ENCODE measurements at regions not wholly inside any gene's neighbourhood (a gene's known extent, or its start where the extent isn't known, plus 50 kb on each side); places are given as distances from the start of the nearest gene placed in this dataset.

DNA sequence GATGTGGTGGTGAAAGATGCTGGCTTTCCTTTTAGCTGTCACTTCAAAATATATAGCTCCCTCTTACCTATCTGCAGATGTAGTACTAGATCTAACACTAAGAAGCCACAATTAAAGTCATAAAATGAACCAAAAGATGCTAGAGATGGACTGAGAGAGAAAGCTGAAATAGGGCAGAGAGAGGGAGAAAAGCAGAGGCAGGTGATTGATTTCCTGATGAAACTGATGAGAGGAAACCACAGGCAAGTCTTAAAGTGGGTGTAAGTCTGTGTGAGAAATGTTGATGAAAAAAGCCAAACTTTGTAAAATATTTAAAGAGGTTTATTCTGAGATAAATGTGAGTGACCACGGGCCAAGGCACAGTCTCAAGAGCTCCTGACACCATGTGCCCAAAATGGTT, 194.3 kb upstream of the MBL2 start:
- no TSS peak for BruUV-seq (replicated peaks)

DNA sequence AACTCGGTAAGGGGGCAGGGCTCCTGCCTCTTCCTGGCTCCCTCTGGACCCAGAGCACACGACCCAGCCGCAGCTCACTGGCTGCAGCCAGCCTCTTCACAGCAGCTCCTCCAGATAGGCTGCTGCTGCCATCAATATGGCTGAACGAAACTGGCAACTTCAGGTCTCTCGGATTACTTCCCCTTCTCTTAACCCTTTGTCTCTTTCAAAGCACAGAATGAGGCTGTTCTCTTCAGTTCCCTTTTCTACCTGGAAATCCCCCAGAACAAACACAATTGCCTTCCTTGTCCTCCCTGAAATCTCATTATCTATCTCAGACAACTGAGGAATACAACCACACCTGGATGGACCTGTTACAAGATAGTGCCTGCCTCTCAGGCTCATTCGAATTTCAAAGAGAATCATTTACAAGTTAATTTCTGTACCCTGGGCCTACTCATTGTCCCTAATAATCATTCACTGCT, 193.4 kb upstream of the MBL2 start:
- Histone ChIP-seq H3K27ac (ENCODE audit: low read depth, low read length) (no peak overlapping the region), H4K20me1 (ENCODE audit: insufficient read depth) (no peaks in the 10 kb centered on the region; the same call in 1 of the 2 replicates), H3K79me2 (ENCODE audit: insufficient read depth, low read length) (no peaks in the 10 kb centered on the region), H2AFZ (ENCODE audit: low read depth, low read length, poor library complexity, severe bottlenecking) (no peak overlapping the region), H3K4me3 (replicated peaks in 1 of 2; ENCODE audit: low read depth in 1 of 2, low read length in 2 of 2) (no peak overlapping the region), H3K4me1 (ENCODE audit: control insufficient read depth in 1 of 2, insufficient read depth in 2 of 2, low read length in 2 of 2) (no peaks in the 10 kb centered on the region), H3K9me3 (ENCODE audit: control insufficient read depth in 1 of 2, insufficient read depth in 1 of 2, low read depth in 1 of 2, low read length in 2 of 2) (peaks cover 0 to 4% of the 10 kb centered on the region in 2 experiments; a peak in 2 of 4 replicates), H3K9me2 (ENCODE audit: insufficient read depth) (no peaks in the 10 kb centered on the region), H3K9ac (ENCODE audit: low read length) (no peak overlapping the region), H3K4me2 (ENCODE audit: low read length) (no peak overlapping the region), H3K36me3 (ENCODE audit: control insufficient read depth in 1 of 2, insufficient read depth in 2 of 2, low read length in 2 of 2) (no peaks in the 10 kb centered on the region), H3K27me3 (ENCODE audit: insufficient read depth, low read length) (no peaks in the 10 kb centered on the region)
- intact Hi-C loops (cut with micrococcal nuclease), result no loop called here
- TF ChIP-seq ZFX (IDR thresholded peaks at IDR 0.05) (no peak), CBX3 (IDR thresholded peaks at IDR 0.05; ENCODE audit: low read depth) (no peak), SRF (IDR thresholded peaks at IDR 0.05; ENCODE audit: low read depth) (no peak), TCF7L2 (IDR thresholded peaks at IDR 0.05; ENCODE audit: borderline replicate concordance, extremely low read depth, insufficient read depth, insufficient read length) (no peak), FOSL1 (IDR thresholded peaks at IDR 0.05; ENCODE audit: low read depth) (no peak), YY1 (IDR thresholded peaks at IDR 0.05; ENCODE audit: extremely low read depth, insufficient replicate concordance, low read depth, low read length) (no peak)
- TF ChIP-seq, protein P1, sequence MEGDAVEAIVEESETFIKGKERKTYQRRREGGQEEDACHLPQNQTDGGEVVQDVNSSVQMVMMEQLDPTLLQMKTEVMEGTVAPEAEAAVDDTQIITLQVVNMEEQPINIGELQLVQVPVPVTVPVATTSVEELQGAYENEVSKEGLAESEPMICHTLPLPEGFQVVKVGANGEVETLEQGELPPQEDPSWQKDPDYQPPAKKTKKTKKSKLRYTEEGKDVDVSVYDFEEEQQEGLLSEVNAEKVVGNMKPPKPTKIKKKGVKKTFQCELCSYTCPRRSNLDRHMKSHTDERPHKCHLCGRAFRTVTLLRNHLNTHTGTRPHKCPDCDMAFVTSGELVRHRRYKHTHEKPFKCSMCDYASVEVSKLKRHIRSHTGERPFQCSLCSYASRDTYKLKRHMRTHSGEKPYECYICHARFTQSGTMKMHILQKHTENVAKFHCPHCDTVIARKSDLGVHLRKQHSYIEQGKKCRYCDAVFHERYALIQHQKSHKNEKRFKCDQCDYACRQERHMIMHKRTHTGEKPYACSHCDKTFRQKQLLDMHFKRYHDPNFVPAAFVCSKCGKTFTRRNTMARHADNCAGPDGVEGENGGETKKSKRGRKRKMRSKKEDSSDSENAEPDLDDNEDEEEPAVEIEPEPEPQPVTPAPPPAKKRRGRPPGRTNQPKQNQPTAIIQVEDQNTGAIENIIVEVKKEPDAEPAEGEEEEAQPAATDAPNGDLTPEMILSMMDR (IDR thresholded peaks at IDR 0.05 in 2 of 3, conservative IDR thresholded peaks at IDR 0.05 in 1 of 3; ENCODE audit: borderline replicate concordance in 1 of 3, insufficient read depth in 1 of 3, low read depth in 2 of 3, low read length in 2 of 3), result no peak
- TF ChIP-seq, protein P2, sequence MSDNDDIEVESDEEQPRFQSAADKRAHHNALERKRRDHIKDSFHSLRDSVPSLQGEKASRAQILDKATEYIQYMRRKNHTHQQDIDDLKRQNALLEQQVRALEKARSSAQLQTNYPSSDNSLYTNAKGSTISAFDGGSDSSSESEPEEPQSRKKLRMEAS (IDR thresholded peaks at IDR 0.05), result no peak
- BruUV-seq (replicated peaks), result no TSS peak
- no peak for DNase-seq (ENCODE audit: low read depth, low spot score)
- ChIA-PET RAD21 (ENCODE audit: low non-redundant PET in 1 of 2, low total read pairs in 2 of 2, uncharacterized antibody in 2 of 2, unreplicated experiment in 2 of 2) (no interaction called here), CTCF (no interaction called here), POLR2A (no interaction called here)
- ATAC-seq, result no peak

More for the DNA sequence above, 194.3 kb upstream of the MBL2 start:
- H3K79me2 ChIP-seq (ENCODE audit: insufficient read depth, low read length), result no peaks in the 10 kb centered on the region
- peaks cover 0 to 4% of the 10 kb centered on the region in 2 experiments; a peak in 2 of 4 replicates for H3K9me3 ChIP-seq (ENCODE audit: control insufficient read depth in 1 of 2, insufficient read depth in 1 of 2, low read depth in 1 of 2, low read length in 2 of 2)
- POLR2A ChIA-PET, result no interaction called here
- no peak overlapping the region for H3K4me2 ChIP-seq (ENCODE audit: low read length)
- intact Hi-C loops (cut with micrococcal nuclease), result no loop called here
- H3K36me3 ChIP-seq (ENCODE audit: control insufficient read depth in 1 of 2, insufficient read depth in 2 of 2, low read length in 2 of 2), result no peaks in the 10 kb centered on the region
- H3K4me1 ChIP-seq (ENCODE audit: control insufficient read depth in 1 of 2, insufficient read depth in 2 of 2, low read length in 2 of 2), result no peaks in the 10 kb centered on the region
- CTCF ChIA-PET, result no interaction called here
- H3K27ac ChIP-seq (ENCODE audit: low read depth, low read length), result no peak overlapping the region
- H4K20me1 ChIP-seq (ENCODE audit: insufficient read depth), result no peaks in the 10 kb centered on the region; the same call in 1 of the 2 replicates
- H3K27me3 ChIP-seq (ENCODE audit: insufficient read depth, low read length), result no peaks in the 10 kb centered on the region
- RAD21 ChIA-PET (ENCODE audit: low non-redundant PET in 1 of 2, low total read pairs in 2 of 2, uncharacterized antibody in 2 of 2, unreplicated experiment in 2 of 2), result no interaction called here
- H3K9me2 ChIP-seq (ENCODE audit: insufficient read depth), result no peaks in the 10 kb centered on the region
- no peak overlapping the region for H3K9ac ChIP-seq (ENCODE audit: low read length)
- H3K4me3 ChIP-seq (replicated peaks in 1 of 2; ENCODE audit: low read depth in 1 of 2, low read length in 2 of 2), result no peak overlapping the region
- DNase-seq (ENCODE audit: low read depth, low spot score) (no peak), ATAC-seq (no peak)
- TF ChIP-seq FOSL1 (IDR thresholded peaks at IDR 0.05; ENCODE audit: low read depth) (no peak), SIN3A (IDR thresholded peaks at IDR 0.05; ENCODE audit: low read depth) (no peak), POLR2AphosphoS5 (IDR thresholded peaks at IDR 0.05; ENCODE audit: low read depth, low read length) (no peak), ZNF274 (IDR thresholded peaks at IDR 0.05; ENCODE audit: low read depth, low read length) (no peak)
- TF ChIP-seq, protein P3, sequence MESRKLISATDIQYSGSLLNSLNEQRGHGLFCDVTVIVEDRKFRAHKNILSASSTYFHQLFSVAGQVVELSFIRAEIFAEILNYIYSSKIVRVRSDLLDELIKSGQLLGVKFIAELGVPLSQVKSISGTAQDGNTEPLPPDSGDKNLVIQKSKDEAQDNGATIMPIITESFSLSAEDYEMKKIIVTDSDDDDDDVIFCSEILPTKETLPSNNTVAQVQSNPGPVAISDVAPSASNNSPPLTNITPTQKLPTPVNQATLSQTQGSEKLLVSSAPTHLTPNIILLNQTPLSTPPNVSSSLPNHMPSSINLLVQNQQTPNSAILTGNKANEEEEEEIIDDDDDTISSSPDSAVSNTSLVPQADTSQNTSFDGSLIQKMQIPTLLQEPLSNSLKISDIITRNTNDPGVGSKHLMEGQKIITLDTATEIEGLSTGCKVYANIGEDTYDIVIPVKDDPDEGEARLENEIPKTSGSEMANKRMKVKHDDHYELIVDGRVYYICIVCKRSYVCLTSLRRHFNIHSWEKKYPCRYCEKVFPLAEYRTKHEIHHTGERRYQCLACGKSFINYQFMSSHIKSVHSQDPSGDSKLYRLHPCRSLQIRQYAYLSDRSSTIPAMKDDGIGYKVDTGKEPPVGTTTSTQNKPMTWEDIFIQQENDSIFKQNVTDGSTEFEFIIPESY (IDR thresholded peaks at IDR 0.05; ENCODE audit: extremely low read depth, insufficient replicate concordance, low read length), result no peak
- no peak overlapping the region for H2AFZ ChIP-seq (ENCODE audit: low read depth, low read length, poor library complexity, severe bottlenecking)
